EH (cell line): ENCODE measurements at regions not wholly inside any gene's neighbourhood (a gene's known extent, or its start where the extent isn't known, plus 50 kb on each side); places are given as distances from the start of the nearest gene placed in this dataset.

Experiments
- DNase-seq: peaks from one replicate; pipeline ENCODE4 v3.0.0-alpha.2; 2015; ENCODE audit warnings: low read depth

DNA sequence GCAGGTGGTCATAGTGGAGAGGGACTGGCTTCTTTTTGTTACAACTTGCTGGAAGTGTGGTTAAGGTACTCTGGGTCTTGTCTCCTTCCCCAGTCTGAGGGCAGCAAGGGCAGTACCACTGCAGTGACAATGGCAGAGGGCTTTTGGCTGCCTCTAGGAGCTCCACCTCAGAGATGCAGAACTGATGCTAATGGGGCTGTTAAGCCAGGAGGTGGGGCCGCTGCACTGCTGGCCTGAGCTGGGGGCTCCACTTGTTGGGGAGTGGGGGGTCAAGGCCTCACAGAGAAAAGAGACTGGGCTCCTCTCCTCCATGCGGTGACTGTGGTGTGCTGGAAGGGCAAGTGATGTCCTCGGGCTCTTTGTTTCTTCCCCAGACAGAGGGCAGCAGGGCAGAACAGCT, 135.7 kb downstream of the DSEL start:
- no peak for DNase-seq

DNA sequence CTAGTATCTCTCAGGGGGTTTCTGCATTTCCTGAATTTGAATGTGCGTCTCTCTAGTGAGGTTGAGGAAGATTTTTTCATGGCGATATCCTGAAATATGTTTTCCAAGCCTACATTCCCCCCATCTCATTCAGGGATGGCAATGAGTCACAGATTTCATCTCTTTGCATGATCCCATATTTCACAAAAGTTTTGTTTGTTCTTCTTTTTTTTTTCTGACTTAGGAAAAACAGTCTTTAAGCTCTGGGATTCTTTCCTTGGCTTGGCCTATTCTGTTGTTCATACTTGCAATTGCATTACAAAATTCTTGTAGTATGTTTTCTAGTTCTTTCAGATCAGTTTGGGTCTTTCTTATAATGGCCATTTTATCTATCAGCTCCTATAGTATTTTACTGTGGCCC, 136.5 kb downstream of the DSEL start:
- no peak for DNase-seq

DNA sequence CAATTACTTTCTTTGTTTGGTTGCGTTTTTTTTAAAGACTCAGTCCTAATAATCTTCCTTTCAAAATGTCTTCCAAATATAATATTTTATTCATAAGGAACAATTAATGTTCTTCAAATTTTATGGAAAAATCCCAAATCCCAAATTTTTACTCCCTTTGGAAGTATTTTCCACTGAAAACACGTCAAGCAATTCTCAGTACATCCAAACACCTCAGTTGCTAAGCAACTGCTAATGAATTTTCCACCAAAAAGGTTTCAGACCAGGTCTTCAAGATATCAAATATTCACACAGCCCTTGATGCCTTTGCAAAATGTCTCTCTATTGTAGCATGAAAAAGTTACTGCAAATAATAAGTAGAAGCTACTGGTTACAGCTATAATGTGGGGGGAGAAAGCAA, 140.1 kb downstream of the DSEL start:
- DNase-seq, result no peak

DNA sequence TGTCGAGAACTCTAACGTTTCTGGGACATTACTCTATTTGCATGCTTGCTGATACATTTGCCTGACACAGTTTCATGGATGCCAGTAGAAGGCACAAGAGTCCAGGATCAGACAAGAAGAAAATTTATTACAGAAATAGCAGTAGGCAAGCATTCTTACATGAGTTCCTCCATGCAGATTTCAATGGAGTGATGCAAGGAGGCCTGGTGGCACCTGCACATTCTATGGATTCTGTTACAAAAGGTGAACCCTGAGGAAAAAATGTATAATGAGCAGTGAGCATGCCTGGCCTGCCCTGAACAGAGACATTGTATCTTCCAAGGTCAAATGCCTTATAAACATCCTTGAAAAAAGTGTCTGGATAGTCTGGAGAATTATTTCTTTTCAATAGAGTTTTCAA, 142.9 kb downstream of the DSEL start:
- DNase-seq, result no peak

DNA sequence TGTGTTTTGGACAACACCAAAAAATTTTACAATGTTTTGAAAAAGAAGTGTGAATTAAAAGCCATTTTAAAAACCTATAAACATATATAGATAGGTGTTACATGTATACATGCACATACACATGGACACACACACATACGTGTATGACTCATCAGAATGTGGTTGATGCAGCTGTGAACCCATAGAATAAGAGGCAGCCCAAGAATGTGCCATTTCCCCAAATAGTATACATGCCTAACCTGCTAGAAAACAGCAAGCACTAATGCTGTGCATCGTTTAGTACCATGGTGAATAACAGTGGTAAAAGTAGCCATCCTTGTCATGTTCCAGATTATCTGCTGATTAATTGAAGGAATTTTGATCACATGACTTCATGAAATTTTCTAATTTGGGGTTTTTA, 149.0 kb downstream of the DSEL start:
- peak; percentile 28 for DNase-seq

DNA sequence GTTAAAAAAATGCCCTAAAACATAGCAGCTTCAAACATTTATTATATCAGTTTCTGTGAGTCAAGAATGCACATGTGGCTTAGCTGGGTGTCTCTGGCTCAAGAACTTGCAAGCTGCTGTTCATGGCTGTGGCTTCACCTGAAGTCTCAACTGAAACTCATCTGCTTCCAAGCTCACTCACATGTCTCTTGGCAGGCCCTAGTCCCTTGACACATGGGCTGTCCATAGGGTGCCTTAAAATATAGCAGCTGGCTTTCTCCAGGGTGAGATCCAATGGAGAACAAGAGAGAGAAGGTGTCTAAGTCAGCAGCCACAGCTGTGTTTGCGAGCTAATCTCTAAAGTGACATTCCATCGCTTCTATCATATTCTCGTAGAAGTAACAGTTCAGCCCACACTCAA, 152.8 kb downstream of the DSEL start:
- no peak for DNase-seq

DNA sequence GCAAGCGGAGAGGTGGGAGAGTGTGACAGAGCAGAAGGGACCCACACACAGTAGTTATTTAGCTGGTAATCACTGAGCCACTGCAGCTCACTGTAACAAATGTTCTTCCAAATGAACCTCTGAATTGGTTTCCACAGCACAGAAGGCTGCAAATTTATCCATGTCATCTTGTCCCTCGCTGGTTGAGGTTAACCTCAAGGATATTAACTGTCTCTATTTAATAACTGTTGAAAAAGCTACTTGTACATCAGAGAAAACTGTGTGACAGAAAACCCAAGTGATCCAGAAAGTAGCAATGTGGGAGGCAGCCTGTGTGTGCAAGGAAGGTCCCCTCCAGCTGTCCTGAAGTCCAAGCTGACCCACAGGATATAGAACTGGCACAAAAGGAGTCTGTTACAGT, 153.6 kb downstream of the DSEL start:
- DNase-seq, result no peak

DNA sequence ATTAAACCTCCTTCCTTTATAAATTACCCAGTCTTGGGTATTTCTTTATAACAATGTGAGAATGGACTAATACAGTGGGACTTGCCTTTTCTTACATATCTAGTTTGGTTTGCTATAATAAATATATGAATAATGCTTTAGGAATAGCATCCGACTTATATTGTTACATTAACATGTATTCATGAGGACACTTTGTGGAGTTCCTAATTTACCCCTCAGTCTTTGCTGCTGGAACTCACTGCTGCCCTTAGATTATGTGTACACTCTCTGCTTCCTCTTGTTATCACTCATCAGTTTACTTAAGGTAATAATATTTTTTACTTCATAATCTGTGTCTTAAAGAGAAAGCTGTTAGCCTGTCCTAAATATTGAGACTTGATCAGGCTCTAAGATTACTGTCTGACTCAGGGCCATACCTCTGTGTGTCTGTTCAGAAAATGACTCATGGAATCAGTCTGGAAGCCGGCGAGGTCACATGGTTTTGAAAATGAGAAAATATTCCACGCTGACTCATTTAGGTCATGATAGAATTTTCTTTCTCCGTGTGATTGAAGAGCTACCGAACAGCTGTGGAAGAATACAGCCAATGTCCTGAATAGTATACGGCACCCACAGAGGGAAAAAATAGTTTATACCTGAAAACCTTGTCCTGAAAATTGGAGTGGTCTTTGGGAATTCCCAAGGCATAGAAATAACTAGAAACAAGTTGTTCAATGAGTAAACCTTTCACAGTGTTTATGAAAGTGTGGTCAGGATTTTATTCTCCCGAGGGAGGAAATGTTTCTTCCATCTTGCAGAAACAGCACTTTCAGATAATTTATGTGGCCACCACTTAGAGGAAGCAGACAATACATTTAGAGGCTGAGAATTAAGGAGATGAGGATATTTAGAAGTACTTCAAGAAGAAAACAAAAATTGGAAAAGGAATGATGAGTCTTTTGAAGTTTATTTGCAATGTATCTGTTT, 156.4 kb downstream of the DSEL start:
- DNase-seq, result peak; percentile 93

DNA sequence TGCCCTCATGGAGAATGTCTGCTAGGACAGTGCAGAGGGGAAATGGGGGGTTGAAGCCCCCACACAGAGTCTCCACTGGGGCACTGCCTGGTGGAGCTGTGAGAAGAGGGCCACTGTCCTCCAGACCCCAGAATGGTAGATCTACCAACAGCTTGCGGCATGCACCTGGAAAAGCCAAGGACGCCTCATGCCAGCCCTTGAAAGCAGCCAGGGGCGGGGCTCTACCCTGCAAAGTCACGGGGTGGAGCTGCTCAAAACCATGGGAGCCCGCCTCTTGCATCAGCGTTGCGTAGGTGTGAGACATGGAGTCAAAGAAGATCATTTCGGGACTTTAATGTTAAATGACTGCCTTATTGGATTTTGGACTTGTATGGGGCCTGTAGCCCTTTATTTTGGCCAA, 157.6 kb downstream of the DSEL start:
- DNase-seq, result no peak

DNA sequence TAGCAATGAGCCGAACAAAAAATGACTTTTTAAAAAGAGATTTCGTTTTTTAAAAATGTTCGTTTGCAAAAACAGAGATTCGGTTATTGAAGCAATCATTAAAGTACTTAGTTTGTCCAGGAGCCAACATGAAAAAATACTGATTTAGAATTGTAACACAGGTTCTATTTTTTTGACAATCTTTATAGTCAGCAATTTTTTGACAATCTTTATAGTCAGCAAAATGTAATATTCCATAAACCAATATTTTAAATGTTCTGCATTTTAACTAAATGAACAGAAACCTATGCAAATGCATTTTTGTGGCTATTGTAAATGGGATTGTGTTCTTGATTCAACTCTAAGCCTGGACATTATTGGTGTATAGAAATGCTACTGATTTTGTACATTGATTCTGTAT, 161.8 kb downstream of the DSEL start:
- DNase-seq, result no peak

DNA sequence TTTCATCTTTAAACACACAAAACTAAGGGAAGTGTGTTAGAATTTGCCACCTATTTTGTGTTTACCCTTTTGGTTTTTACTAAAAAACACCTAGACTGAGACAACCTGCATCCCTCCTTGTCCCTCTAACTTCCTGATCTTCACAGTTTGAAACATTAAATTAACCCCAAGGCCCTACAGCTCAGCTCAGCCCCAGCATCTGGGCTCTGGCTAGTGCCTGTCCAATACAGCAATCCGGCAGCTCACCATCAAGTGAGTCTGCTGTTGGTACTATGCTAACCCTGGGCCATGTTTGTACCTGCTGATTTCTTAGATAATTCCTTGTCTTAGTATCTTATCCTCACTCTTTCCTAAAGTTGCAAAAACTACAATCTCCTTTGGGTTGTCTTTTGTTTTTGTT, 162.4 kb downstream of the DSEL start:
- no peak for DNase-seq

DNA sequence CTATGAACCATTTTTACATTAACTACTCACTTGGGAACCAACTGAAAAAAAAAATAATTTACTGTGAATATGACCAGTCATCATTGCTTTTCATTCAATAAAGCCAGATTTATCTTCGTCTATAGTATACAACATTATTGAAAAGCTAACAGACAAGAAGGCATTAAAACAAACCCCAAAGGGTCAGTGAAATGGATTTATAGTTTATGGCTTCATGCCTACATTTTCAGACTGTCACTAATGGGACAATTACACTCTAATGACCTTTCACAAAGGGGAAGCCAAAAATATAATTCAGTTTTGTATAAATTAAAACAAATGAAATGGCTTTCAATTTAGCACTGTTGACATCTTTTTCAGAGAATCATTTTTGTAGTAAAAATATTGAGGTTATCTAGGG, 169.1 kb downstream of the DSEL start:
- DNase-seq, result no peak

DNA sequence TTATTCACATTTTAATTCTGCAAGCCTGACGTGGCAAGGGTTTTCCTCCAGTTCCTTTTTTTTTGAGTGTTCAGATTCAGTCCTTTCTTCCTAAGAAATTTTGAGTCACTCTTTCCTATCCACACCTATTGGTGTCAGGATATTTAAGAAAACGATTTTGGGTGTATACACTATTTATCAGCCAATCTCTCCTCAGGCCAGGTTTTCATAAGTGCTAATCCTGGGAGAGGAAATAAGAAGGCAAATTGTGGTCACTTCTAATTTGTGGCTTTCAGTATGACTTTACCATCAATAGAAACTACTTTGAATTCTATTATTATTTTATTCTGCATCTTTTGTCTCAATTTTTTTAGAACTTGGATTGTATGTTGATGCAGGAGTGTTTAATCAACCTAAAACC, 174.4 kb downstream of the DSEL start:
- DNase-seq, result no peak

DNA sequence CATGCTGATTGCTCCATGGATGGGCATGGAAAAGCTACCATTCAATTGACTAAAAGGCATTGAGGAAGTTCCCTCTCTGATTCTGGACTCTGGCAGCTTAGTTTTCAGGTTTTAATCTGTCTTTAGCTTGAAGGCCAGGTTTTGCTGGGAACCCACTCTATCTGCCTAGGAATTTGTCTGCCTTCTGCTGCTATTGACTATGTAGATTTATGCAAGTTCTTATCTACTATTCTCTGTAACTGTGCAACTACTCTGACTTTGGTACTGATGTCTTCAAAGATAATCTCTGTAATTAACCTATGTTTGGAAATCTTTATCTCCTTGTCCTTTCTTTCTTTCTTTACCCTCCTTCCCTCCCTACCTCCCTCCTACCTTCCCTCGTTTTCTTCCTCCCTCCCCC, 178.8 kb downstream of the DSEL start:
- no peak for DNase-seq

DNA sequence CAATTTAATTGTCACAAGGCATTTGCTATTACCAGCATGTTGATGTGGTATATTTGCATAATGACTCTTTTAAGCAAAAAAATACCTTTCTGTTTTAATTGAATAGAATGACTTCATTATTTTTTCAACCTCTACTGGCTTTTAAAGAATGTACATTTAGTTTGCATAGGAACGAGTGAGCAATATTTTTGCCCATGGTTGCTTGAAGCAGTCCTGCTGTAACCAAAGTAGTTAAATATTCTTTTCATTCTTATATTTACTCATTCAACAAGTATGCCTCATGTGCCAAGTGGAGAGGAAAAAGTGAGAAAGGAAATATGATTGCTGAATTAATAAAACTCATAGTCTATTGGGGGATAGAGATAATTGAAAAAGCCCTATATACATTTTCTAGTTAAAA, 184.7 kb downstream of the DSEL start:
- peak; percentile 30 for DNase-seq

DNA sequence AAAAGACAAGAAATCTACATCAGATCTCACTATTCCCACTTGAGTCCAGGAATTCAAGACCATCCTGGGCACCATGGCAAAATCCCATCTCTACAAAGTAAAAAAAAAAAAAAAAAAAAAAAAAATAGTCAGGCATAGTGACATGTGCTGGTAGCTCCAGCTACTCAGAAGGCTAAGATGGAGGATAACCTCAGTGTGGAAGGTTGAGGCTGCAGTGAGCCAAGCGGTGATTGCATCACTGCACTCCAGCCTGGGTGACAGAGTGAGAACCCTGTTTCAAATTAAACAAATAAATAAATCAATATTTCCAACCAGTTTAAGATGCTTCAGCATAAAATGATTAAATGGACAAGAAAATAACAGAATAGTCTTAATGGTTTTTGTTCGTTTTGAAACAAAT, 197.4 kb downstream of the DSEL start:
- DNase-seq, result no peak

DNA sequence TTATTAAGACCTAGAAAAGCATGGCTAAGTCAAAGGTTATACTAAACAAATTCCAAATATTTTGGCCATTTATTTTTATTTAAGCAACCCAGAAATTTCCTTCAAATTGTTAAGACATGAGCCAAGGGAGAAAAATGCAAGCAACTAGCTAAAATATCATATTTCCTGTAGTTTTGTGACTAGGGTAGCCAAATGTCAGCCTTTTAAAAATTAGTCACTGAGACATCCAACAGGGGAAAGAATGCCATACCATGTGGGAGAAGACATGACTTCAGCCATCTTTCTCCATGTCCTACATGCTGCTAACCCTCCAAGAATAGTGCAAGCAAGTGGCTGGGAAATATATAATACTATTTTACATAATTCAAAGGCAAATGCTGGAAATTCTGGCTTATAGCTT, 197.9 kb downstream of the DSEL start:
- DNase-seq, result peak; percentile 86

DNA sequence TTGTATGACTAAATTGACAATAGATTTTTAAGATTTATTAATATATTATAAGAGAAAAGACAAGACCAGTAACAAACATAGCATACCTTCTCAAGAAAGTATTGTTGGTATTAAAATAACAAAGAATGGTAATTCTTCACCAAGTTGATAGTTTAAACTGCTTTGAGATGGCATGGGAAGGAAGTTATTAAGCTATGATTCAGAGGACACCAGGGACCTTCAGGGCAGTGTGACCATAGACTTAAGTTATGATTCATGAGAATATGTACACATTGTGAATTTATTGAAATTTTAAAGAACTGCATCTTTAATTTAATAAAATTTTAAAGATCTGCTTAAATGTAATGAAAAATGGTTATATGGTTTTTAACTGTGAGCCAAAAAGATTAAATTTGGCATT, 205.7 kb downstream of the DSEL start:
- DNase-seq, result peak; percentile 69

DNA sequence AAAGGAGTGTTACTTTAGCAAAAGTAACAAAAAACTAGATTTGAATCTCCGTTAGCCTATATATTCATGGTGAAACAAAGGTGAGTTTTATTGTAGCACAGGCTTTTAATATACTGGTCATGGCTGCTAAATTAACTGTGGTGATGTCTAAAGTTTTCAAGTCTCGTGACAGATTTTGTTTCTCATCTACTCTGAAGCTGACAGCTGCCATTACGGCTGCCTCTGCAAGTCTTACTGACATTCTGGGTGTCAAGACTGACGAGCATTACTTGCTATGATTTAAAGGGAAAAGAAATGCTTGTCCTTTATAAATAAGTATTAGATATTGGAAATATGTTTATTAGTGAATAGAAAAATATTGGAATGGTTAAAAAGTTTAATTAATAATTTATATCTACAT, 207.7 kb downstream of the DSEL start:
- DNase-seq, result no peak

DNA sequence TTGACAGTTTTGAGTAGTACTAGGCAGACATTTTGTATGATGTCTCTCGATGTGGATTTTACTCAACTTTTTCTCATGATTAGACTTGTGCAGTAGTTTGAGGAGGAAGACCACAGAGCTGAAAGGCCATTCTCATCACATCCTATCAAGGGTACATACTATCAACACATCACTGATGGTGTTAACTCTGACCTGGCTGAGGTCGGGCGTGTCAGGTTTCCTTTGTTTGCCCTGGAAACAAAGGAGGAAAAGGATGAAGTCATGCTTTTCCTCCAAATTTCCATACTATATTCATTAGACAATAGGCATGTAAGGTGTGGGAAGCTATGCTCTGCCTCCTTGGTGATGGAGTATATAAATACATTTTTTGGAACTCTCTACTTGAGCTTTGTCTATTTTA, 211.1 kb downstream of the DSEL start:
- DNase-seq, result no peak

DNA sequence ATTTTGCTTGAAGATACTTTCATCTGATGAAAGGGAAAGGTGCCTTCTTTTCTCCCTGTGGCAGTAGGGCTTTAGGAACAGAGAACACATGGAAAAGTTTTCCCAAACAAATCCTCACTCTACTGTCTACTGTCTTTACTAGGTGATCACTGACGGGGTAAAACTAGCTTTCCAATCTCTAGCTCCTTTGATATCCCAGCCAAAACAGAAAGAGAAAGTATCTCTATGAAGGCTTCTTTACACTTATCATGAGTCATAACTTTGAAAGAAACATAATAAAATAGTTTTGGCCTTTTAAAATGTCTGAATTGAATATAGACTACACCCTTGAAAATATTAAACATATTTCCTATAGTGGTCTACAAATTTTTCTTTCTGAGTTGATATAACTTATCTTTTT, 214.5 kb downstream of the DSEL start:
- peak; percentile 55 for DNase-seq

DNA sequence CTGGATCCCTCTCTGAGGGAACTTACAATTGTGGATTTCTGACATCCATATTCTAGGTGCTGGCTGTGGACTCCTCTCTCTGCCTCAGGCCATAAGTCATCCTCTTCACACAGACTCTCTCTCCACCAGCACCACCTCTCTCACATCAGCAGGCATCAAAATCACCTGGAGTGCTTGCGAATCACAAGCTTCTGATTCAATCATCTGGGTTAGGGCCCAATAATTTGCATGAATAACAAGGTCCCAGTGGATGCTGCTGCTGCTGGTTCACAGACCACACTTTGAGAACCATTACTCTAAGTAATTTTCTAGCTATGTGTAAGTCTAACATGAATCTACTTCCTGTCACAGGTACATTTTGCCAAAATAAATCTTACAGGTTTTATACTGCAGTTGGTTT, 214.9 kb downstream of the DSEL start:
- peak; percentile 18 for DNase-seq

DNA sequence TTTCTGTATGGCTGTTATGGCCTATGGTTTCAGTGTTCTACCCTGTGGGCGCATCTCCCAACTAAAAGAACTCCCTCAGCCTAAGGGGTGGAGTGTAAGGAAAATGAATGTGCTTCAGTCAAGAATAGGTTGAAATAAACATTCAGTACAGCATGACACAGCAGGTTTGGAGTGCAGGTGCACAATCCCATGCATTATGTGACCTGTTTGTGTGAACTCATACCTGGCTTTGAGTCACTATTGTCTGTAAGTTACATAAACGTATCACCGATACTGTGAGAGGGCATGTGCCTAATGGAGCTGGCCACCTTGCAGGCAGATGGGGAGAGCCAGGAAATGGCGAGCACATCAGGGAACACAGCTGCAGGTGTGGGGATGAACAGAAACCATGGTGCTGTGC, 216.0 kb downstream of the DSEL start:
- DNase-seq, result no peak

DNA sequence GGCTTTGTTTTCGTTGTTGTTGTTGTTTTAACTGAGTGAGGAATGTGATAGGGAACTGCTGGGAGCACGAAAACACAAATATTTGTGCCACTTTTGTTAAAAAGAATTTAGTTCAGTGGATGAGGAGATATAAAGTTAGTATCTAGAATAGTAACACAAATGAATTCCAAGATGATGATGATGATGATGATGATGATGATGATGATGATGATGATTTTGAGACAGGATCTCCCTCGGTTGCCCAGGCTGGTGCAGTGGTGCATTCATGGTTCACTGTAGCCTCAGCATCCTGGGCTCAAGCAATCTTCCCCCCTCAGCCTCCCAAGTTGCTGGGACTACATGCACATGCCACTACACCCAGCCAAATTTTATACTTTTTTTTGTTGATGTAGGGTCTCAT, 223.7 kb downstream of the DSEL start:
- DNase-seq, result no peak
